COLO668 (cell line): ENCODE measurements at regions not wholly inside any gene's neighbourhood (a gene's known extent, or its start where the extent isn't known, plus 50 kb on each side); places are given as distances from the start of the nearest gene placed in this dataset.

Experiments used
- DNase-seq: peaks from one replicate; lab custom pipeline; 2025; ENCODE audit not compliant: unreplicated experiment; lab: John Stamatoyannopoulos, UW

DNA sequence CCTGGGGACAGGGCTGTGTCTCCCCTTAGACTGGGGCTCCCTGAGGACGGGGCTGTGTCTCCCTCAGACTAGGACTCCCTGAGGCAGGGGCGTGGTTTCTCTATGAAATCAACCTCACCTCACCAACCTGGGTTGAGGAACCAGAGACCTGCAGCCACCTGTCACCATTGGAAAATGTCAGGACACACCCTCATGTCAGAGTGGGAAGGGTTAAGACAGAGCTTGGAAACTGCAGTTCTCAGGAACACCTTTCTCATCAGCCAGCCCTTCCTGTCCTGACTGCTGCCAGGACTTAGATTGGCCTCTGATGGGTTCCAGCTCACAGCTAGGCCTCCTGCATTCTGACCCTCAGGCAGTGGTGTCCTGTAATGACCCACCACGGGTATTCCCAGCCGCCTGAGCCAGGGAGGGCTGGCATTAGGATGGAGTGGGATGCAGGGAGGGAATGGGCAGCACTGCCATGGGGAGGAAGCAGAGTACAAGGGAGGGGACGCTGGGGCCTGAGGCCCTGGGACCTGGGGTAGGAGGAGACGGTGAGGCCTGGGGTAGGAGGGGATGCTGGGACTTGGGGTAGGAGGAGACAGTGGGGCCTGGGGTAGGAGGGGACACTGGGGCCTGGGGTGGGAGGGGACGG lies 76.3 kb downstream of the MRPL14 start:
- DNase-seq, result no peak

DNA sequence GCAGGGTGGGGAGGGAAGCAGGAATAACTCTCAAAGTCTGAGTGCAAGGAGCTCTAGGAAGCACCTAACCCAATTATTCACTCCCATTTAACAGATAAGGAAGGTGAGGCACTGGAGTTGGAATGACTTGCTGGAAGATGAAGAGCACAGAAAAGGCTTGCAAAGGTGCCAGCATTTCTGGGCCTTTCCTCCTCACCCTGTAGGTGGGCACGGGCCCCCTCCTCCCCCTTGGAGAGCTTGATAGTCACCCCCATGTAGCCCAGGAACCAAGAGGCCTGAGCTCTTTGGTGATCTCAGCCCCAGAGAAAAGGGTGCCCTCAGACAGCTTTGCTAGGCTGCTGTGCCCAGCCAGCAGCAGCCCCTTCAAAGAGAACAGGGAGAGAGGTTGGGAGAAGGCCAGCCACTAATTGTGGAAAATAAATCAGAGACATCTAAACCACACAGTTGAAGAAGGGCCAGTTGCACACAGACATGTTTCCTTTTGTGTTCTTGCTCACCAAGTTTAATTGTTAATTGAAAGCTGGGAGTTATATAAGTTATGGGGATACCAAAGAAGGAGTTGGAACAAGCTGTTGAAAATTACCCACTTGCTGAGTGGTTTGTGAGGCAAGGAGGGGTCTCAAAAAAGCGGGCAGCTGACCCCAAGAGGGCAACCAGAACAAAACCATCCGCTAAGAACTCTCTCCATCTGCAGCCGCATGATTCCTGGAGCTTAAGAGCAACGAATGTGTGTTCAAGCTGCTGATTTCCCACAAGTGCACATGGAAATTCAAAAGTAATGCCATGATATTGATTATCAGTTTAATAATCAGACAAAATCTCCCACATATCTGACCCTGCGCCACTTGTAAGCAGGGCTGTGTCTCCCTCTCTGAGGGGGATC lies 77.0 kb downstream of the MRPL14 start:
- DNase-seq, result no peak

DNA sequence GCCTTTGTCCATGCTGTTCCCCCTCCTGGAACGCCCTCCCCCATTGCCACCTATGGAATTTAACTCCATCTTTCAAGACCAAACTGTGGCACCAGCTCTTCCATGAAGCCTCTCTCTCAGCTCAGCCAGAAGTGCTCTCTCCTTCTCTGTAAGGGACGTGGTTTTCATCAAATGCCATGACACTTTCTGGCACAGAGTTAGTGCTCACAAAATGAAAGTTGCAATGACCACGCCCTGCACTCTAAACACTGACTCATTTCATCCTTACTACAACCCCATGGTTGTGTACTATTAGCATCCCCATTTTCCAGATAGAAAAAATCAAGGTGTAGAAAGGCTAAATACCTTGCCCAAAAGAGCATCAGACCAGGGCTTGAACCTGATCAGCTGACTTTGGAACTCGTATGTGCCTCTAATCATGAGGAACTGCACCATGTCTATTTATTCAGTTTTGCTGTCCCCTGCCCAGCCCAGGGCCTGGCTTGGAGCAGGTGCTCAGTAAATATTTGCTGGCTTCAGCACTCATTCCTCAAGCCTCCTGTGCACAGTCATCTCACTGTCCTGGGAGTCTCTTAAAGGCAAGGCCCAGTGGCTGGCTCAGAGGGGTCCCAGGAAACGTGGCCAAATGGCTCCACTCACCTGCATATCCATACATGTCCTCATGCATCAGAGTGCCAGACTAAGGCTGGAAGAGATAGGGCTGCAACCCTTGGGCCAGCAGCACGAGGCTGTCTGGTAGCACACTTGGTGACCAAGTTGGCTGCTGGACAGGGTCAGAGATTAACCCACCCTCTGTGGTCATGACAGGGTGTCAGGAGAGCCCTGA lies 77.9 kb downstream of the MRPL14 start:
- no peak for DNase-seq

DNA sequence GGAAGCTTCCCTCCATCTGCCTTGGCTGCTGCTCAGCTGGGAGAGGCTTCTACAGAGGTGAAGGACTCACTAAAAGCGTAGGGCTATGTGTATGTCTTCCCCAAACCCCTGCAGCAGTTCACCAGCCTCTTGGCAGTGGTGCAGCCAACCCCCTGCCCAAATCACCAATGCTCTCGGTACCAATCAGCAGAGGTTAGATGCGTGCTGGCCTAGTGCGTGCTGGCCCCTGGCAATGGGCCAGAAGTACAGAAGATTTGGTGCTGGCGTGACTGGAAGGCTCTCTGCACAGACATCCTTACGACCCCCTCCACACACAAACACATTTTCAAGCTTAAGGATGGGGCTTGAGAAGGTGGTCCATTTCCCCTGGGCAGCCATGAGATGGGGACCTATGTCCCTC lies 79.0 kb downstream of the MRPL14 start:
- no peak for DNase-seq

DNA sequence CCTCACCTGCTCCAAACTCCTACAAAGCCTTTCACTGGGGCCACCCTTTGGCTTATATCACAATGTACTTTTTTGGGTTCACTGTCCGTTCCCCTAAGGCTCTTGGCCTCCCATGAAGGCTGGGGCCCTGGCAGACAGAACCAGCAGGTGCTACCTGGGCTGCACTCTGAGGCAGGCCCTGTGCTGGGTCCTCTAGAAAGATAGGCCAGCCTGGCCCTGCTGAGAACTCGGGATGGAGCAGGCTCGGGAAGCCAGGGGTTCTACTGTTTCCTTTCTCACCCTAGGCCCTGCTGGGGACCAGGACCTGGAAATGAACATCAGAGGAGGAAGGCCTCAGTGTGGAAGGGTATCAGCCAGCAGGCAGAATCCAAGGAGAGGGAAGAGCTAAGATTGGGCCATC lies 79.5 kb downstream of the MRPL14 start:
- DNase-seq, result no peak

DNA sequence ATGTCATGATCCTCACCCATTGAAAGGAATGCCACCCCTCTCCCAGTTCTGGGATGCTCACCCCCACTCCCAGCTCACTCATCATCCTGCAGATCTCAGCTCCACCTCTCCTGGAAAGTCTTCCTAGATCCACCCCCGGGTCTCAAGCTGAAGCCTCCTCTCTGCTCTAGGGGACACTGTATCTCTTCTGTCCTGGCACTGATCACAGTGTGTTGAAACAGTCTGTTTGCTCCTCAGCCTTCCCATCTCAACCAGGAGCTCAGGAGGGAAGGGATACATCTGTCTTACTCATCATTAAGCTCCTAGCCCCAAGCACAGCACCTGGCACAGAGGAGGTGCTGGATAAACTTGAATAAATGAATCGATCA lies 80.1 kb downstream of the MRPL14 start:
- DNase-seq, result no peak

DNA sequence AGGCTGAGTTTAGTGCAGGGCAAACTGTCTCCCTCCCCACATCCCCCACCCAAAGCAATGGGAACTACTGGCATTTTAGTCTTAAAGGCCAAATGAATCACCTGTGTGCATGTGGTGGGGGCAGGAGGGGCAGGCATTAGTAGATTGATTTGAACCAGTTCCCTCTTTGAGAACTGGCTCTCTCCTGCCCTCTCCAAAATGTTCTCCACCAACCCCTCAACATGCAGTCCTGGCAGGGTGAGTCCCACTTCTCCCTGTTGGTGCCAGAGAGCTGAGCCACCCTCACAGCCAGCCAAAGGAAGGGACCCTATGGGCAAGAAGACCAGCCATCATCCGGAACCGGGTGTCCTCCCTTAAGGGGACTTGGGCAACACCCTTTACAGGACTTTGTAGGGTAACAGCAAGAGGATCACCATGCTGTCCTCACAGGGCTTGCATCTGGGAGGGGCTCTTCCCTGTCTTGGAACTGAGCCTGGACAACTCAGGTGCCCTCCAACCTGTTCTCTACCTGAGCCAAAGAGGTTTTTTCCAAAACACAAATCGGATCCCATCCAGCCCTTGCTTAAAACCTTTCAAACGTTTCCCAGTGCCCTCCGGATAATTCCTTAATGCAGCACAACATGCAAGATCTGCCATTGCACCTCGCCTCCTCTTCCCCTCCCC lies 80.6 kb downstream of the MRPL14 start:
- DNase-seq, result no peak

DNA sequence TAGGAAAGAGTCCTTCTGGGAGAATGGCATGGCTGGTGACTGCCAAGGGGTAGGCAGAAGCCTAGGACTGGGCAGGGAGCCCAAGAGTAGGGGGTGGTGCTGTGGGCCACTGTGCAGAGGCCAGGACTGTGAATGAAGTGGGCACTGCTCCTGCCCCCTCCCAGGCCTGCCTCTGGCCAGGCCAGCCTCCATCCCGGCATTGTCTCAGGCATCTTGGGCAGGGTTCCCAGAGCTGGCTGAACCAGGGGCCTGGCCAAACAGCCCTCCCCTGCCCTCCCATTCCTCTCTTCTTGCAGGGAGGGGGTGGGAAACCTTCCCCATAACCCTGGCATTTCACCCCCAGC lies 81.6 kb downstream of the MRPL14 start:
- no peak for DNase-seq

DNA sequence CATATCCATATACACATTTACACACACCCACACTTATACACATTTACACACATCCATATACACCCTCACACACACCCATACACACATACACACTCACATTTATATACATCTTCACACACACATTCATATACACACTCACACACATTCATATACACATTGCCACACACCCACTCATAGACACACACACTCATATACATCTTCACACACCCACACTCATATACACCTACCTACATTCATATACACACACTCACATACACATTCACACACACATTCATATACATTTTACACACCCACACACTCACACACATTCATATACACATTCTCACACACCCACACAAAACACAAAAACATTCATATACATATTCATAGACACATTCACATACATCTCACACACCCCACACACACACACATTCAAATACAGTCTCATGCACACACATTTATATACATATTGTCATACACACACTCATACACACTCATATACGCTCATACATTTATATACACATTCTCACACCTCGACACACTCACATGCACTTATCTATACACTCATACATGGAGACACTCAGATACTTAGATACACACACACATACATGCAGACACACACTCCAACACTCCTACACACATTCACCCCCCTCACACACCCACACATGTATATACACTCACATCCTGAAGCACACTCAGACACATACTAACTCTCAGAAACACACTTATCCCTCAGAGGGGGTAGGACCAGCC lies 82.1 kb downstream of the MRPL14 start:
- no peak for DNase-seq

DNA sequence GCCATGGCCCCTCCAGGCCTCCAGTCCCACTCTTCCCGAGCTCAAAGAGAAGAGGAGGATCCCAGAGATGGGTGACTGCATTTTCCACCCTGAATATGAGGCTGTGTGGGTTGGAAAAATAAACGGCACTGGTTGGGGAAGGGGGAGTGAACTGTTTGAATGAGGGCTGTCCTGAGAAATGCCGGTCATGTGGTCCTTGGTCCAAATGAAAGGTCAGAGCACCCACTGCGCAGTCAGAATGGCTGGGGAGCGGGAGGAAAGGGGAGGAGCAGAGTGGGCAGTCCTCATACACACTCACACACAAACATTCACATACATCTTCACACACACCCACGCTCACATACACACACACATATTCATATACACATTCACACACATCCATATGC lies 83.1 kb downstream of the MRPL14 start:
- DNase-seq, result no peak

DNA sequence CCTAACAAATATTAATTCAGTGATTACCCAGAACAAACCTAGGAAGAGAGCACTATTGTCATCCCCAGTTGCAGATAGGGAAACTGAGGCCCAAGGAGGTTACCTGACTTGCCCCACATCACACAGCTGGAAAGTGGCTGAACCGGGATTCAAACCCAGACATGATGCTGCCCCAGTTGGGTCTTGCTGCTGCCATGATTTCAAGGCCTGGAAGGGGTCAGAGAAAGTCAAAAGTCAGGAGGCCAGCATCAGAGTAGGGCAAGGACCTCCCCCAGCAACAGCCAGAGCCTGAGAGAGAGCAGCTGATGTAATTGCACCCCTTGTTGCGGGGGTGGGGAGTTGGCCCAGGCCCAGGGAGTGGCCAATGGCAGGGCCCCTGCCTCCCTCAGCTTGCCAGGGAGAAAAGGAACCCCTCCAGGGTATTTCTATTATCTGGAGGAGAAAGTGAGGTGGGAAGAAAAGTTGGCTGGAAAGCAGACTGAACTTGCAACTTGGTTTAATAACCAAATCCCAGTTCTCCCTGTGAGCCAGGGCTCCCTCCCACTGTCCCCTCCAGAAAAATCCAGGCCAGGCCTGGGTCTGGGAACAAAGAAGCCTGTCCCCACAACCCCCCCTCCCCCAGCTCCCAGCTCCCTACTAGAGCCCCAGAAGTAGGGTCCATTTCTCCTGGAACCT lies 83.6 kb downstream of the MRPL14 start:
- DNase-seq, result no peak

DNA sequence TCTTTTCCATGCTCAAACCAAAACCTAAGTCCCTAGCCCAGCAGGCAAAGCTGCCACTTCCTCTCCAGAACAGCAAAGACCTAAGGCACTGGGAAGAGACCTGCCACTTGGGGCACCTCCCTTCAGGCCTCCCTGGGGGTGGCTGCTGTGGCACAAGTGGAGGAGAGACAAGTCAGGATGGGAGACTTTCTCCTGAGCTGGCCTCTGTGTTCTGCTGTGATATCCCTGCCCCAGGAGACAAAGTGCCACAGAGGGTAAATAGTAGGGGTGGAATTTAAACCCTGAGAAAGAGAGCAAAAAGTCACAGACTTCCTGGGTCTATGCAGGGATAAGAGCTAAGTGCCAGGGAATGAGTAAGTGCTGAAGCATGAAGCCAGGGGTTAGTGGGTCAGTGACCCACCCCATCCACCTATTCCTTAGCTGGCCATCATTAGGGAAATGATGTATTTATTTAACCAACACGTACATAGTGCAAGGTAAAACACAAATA lies 84.2 kb downstream of the MRPL14 start:
- no peak for DNase-seq

DNA sequence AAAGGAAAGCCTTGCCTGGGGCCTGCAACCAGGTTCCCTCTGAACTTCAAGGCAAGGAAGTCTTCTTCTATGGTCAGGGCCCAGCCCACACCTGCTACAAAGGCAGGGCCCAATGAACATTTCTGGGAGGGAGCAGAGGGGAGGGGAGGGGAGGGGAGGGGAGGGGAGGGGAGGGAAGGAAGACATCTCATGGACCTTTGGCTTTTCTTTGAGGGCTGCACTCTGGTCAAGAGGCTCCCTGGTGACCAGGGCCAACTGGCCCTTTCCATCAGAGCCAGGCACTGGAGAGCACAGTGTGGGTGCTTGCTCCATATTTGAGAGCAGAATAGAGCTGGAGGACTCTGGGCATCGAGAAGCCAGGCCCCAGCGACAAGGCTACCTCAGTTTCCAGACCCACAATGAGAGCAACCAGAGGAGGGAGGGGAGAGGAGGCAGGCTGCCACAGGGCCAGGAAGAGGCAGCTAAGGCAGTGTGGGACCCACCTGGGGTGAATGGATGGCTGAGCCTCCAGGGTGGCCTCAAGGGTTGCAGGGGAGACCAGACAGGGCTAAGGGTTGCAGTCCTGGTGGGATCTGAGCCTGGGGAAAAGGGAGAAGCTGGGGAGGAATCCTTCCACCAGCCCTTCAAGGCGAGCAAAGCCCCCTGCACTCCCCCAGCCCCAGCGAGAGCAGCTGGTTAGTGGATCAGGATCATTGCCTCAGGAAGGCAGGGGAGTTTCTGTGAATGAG lies 84.8 kb downstream of the MRPL14 start:
- no peak for DNase-seq

DNA sequence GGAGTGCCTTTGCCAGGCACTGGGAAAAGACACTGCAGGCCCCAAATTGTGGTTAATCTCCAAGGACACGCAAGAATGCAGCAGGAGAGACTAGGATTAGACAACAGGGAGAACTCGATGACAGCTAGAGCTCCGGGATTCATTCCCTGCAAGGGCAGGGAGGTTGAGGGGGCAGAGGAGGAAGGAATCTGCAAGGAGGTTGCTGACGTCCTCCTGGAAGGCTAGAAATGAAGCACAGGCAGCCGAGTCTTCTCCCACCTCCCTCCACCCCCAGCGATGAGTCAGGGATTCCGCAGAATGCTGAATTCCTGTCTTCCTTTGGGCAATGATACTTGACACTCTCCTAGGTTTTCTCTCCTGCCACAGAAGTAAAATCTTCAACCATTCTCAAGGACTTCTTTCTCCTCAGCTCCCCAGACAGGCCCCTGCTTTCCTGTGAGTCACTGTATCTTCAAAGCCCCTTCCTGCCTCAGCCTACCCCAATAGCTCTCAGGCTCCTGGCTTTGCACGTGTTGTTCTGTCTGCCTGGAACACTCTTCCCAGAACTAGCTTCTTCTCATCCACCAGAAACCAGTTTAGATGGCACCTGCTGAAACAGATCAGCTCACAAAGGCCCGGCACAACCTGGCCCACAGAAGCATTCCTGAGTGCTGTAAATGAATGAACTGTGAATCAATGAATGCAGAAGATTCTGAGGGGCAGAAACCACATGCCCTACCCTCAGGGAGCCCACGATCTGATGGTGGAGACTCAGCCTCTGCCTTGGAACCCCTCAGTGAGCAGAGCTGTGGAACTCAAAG lies 85.6 kb downstream of the MRPL14 start:
- no peak for DNase-seq

DNA sequence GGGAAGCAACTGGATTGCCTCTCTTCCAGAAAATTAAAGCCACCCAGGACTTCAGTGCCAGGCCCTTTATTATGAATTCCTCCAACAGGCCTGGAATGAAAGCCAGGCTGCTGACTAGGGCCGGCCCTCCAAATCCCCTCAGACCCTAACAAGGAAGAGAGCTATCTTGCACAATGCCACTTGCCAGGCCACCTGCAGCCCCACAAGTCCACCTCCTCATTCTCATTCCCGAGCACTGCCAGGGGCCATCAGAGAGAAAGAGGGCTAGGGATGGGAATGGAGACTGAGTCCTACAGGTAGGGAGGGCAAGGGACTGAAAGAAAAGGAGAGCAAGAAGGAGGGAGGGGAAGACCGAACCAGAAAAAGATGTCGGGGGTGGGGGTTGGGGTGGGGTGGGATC lies 86.5 kb downstream of the MRPL14 start:
- DNase-seq, result no peak

DNA sequence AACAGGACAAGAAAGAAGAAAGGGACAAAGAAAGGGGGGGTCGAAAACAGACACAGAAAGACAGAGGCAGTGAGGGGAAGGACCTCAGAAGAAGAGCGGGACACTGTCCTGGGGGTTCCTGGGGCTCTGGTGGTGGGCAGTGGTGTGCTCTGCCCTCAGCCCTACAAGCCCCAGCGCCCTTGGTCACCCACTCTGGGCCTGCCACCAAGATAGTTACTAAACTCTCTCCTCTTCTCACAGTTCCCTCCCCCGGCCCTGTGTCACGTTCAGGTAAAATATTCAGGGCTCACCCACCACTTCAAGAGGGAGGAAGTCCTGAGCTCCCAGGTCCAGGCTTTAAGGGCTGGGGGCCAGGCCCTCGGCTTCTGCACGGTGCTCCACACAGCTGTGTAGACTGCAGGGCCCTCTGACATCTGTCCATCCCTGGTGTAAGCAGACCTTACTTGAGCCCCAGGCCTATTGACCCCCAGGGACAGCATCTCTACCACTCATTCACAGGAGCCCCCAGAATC lies 87.4 kb downstream of the MRPL14 start:
- no peak for DNase-seq

DNA sequence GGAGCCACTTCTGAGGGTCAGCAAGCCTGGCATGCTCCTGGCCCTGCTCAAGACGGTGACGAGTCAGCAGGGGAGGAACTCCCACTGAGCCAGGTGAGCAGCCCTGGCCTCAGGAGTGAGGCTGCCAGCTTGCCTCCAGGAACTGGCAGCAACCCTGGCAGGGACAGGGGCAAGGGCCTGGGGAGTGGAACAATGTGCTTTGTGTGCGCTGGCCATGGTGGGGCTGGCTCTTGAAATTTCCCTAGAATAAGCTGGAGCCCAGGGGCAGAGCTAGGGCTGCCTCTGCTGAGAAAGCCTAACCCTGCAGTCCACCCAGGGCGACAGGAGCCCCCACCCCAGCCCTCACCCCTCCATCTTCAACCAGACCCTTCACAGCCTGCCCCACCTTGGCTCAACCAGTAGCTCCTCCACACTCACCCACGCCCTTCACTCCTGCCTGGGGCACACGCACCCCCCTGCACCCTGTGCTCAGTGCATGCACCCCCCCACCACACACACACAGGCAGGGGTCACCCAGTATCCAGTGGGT lies 88.0 kb downstream of the MRPL14 start:
- no peak for DNase-seq

DNA sequence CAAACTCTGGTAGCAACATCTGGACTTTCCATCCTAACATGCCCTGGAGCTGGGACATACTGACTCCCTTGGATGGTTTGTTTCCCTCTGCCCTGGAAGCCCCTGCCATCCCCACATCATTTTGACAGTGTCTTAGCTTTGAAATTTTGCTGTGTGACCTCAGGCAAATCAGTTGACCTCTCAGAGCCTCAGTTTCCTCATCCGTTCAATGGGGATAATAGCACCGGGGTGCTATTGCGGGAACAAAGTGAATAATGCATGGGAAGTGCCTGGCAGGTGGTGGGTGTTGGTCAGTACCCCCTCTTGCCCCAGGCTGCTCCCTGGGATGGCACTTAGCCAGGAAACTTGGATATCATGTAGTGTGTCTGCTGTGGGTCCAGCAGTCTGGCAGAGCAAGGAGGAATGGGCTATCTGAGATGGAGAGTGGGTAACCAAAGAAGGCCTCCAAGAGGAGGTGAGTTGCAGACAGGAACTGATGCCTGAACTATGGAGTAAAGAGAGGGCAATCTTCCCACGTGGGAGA lies 88.6 kb downstream of the MRPL14 start:
- no peak for DNase-seq
